Ecto neural progenitor cell (in vitro differentiated cells): ENCODE measurements at regions not wholly inside any gene's neighbourhood (a gene's known extent, or its start where the extent isn't known, plus 50 kb on each side); places are given as distances from the start of the nearest gene placed in this dataset.
"Not testable (repeated sequence)": the region's sequence is repeated elsewhere in the genome, so short reads cannot be mapped to it uniquely, and the experiment has no call there.

Experiments used
- DNase-seq: peaks from one replicate; pipeline ENCODE4 v3.0.0-alpha.2; 2018; ENCODE audit warnings: low spot score

DNA sequence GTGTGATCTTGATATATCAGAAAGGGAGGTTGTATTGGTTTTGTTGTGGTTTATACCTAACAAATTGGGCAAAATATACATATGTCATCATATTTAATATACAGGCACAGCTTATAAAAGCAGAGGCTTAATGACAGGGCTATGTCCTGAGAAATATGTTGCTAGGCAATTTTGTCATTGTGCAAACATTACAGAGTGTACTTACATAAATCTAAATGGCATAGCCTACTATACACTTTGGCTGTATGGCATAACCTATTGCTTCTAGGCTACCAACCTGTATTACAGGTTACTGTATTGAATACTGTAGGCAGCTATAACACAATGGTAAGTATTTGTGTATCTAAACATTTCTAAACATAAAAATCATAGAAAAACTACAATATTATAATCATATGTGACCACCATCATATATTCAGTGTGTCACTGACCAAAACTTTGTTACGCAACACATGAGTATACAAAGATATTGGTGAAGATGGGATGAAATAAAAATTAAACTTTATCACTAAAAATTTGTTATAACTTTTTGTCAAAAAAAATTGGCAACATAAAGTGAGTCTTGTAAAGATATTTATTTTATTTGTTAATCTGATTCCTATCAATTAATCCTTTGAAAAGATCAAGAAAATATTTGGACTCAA, 414.0 kb upstream of the HS3ST1 start:
- no peak for DNase-seq

DNA sequence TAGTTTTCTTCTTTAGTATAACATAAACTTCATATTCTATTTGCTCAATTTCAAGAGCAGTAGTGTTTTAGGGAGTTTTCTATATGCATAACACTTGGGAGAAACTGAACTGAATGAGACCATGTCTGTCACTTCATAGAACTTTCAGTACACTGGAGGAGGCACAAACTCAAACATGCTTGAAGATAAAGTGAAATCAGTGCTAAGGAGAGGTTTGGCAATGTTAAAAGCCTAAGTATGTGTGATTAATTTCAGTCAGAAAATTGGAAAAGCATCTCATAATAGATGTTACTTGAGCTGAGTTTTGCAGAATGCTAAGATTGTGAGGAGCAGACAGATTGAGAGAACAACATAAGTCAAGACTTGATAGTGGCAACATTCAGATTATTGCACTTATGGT, 411.2 kb upstream of the HS3ST1 start:
- DNase-seq = no peak

DNA sequence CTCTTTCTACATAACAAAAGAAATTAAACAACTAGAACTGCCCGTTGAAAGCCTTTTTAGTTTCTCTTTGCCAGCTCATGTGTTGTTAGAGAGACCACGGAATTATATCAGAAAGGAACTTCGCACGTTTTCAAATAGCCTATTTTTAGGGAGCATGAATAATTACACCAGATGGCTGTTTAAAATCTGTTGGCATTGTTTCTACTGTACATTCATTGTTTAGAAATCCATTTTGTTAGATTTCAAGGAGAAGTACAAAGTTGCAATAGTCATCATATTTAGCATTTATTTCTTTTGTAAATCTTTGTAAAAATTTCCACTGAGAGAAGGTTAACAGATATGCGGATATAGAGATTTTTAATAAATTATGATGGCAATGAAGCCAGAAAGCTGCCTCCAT, 403.0 kb upstream of the HS3ST1 start:
- no peak for DNase-seq

DNA sequence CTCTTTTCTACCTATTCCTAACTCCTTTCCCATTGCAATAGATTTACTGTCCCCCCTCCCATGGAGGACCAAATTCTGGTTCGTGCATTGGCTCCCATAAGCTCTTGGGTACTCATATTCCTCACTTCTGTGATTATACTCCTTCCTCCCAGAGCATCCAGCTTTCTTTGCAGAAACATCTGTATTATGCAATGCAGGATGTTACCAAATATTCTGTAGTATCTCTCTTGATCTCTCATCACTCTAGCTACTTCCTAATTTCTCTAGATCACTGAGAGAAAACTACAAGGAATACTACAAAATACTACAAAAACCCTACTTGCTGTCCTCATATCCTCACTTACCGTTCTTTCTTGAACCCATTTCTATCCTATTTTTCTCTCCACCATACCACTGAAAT, 395.9 kb upstream of the HS3ST1 start:
- DNase-seq = no peak

DNA sequence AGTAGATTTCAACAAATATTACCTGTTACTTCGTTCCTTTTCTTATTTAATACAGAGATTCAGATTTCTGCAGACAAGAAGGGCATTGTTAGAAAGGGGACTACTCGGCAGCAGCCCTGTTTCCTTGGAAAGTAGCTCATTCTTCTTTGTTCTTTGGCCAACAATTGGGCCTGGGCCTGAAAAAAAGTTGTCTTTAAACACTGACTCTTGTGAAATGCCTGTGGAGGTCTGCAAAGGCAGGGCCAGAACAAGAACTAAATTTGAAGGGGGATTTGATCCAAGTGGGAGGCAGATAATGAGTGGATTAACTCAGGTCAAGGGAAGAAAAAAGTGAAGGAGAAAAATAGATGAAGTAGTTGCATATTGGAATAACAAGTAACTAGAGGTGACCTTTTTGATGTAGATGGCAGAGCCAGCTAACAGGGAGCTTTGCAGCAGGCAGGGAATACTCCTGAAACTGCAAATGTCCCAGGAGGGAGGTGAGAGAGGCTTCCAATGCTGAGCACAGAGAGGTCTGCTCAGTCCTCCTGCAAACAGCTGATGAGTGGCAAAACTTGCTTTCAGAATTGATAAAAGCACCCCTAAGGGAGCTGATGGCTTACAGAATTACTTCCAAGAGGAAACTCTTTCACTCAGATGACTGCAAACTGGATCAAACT, 393.2 kb upstream of the HS3ST1 start:
- DNase-seq = no peak

DNA sequence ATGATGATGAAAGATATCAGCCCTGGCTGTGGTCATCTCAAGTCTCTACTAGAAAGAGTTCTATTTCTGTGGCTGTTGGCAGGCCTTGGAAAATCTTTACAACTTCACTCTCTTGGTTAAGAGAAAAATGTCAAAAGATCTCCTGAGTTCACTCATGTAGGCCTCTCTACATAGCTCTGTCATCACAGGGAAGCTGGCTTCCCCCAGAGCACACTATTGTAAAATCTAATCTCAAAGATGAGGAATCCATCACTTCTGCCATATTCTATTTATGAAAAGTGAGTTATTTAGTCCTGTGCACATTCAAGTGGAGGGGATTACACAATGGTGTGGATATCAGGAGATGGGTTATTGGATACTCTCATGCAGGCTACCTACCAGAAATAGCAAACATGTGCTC, 388.4 kb upstream of the HS3ST1 start:
- DNase-seq = no peak

DNA sequence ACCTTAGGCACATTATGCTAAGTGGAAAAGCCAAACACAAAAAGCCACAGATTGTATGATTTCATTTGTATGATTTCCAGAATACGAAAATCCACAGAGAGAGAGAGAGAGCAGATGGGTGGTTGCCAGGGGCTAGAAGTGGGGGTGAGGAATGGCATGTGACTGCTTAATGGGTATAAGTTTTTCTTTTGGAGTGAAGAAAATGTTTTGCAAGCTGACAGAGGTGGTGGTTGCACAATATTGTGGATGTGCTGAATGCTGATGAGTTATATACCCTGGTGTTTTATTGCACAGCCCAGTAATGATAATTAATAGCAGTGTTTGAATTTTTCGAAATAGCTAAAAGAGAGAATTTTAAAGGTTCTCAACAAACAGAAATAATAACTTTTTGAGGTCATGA, 386.1 kb upstream of the HS3ST1 start:
- DNase-seq = no peak

DNA sequence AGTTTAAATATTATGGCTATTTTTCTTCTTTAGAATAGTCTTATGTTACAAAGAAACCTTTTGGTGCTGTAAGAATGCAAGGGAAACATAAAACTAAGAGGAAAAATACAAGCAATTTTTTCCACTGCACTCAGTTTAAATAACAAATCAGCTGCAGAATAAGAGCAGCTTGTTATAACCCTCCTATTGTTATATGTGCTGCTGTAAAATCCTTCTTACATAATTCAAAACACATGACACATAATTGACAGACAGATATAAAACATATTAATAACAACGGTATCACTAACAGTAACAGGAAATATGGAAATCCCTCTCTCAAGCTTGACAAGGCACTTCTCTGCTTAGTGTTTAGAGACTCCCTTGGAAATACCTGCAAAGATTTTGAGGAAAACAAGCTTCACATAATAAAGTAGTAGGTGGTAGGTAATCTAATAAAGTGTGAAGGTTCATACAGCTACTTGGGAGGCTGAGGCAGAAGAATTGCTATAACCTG, 385.3 kb upstream of the HS3ST1 start:
- DNase-seq = no peak

DNA sequence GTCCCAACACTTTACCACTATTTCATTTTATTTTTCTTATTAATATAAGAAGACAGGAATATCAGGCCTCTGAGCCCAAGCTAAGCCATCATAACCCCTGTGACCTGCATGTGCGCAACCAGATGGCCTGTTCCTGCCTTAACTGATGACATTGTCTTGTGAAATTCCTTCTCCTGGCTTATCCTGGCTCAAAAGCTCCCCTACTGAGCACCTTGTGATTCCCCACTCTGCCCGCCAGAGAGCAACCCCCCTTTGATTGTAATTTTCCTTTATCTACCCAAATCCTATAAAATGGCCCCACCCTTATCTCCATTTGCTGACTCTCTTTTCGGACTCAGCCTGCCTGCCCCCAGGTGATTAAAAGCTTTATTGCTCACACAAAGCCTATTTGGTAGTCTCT, 382.8 kb upstream of the HS3ST1 start:
- not testable (repeated sequence) for DNase-seq

DNA sequence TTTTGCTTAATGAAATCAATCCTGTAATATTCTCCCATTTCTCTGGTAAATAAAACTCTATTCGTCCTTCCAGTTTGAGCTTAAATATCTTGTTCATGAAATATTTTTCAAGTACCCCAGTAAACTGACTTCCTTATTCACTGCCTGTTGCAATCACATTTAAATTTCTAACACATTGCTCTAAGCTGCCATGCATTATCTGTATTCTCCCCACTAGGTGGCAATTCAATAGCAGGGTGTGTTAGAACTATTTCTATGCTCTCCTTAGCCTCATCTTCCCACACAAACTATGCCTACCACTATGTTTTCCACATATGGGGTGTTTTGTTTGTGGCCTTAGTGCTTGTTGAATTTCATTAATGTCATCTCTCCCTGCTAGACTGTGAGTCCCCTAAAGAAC, 377.1 kb upstream of the HS3ST1 start:
- DNase-seq = no peak

DNA sequence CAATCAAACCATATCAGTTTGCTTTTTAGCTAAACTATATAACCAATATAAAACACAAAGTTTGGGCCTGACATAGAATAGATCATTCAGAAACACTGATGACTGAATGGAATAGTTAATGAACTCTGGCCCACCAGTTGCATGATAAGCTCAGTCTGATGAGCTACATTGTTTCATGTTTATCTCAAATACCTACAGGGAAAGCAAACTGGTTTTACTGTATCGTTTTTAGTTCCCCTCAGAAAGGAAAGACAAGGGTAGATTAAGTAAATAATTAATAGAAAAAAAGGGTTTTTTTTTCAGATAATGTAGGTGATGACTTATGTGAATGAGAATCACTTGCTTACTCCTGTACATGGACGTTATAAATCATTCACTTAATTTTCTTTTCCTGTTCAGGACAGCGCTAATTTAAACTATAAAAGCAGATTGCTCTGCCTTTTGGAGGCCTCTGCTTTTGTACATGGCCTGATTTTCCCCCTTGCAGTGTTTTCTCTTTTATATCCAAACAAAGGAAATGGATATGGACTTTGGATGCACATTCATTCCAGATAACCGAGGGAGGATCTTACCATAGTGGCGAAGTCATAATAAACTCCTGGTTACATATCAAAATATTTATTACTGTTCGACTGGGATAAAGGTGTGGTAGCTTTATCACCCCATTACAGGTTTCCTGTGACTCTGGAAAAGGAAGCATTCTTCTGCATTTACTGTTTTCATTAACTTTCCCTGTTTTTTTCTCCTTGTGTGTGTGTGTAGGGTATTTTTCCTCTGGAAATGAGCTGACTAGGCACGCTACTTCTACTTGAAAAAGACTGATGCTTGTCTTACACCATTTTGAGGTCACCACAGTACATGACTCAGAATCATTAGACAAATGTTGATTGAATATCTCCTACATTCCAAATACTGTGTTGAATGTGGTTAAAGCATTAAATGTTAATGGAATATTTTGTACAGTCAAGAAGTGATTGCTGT, 373.1 kb upstream of the HS3ST1 start:
- DNase-seq = no peak

DNA sequence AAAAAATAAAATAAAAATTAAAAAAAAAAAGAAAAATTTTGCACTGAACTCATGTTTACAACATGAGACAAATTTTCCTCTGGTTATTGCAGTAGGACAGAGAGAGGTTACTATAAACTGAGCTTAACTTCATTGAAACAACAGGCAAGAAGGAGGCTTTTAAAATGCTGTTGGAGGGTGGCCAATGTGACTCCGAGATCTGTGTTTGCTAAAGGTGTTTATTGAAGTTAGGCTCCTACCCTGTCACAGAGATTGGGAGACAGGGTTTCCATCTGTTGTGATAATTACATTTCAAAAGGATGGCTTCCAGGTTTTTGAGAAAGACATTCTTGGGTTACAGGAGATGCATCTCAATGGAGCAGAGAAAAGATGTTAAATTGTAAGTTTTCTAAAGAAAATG, 370.5 kb upstream of the HS3ST1 start:
- DNase-seq = no peak

DNA sequence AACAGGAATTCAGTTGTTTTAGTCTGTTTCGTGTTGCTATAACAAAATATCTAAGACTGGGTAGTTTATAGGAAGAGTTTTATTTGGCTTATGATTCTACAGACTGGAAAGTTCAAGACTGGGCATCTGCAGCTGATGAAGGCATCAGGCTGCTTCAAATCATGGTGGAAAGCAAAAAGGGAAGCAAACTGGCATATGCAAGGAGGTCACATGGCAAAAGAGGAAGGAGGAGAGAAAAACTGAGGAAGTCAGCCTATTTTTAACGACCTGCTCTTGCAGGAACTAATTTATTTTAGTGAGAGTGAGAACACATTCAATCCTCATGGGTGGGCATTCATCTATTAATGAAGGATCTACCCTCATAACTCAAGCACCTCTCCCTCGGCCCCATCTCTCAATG, 363.1 kb upstream of the HS3ST1 start:
- DNase-seq = no peak

DNA sequence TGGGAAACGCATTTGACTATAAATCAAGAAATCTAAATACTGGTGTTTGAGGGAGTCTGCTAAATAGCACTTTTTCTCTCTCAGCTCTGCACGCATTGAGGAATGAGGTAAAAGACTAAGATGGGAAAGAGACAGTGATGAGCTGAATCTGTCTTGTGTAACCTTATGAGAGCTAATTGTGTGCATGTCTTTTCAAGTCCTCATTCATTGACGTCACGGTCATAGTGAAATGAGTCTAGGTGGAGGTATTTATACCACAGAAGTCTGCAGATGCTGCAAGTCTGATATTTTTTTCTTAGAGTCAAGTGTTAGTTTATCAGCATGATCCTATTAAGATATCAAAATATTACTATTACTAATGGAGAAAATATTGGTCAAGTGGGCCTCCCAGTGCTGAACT, 361.5 kb upstream of the HS3ST1 start:
- no peak for DNase-seq

DNA sequence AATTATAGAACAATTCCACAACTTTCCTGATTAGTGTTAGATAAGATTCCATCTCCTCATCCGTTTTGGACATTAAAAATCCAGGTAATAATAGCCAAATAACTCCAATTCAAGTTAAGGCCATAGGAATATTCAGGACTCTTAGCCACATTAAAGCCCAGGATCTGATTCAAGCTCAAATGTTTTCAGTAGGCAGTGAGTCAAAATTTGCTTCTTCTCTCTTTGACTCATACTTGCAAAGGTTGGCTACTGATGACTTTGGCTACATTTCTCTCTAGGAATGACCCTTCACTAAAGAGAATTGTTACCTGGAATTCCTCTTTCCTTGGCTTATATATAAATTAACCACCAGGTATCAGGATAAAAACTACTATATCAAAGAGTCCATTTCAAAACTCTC, 354.9 kb upstream of the HS3ST1 start:
- DNase-seq = no peak

DNA sequence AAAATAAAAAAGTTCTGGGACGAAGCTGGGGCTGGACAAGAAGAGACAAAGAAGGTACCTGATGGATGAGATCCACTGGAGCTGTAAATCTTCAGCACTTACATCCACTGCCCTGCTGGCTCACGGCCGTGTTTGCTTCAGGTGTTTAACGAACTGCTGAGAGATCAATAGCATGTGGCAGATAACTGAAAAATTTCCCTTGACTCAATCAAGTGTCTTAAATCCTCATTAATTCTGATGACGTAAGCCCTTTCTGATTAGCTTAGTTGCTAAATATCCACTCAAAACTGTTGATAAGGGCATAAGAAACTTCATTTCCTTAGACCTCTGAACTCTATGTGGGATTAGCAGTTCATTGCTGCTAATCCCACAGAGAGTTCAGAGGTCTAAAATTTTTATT, 354.2 kb upstream of the HS3ST1 start:
- DNase-seq = no peak

DNA sequence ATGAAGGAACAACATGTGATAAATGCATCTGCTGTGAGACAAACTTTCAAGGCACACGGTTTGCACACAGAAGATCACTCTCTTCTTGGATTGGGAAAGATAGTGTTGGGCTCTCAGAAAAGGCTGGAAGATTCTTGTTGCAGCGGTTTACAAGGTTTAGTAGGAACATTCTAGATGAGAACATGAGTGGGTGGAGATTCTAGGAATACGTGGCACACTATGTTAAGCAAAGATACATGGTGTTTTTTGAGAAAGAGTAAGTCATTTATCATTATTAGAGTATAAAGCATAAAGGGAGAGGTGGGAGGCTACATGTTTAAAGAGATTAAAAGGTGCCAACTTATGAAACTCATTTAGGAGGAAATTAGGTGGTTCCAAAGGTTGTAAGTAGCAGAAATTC, 348.8 kb upstream of the HS3ST1 start:
- DNase-seq = no peak

DNA sequence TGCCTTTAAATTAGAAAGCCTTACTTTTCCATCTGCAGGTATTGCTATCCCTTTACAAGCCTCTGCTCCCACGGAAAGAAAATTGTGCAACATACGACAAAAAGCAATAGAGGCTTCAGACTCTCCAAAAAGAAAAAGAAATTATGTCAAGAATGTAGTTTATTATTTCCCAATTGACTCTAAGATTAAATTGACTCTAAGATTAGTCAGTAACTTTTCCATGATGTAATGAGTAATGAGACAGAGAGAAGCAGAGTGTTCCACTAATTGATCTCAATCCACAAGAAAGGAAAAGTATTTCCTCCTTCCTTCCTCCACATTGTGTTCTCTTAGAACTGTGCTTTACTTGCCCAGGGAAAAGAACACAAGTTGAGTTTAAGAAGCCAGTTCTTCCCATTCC, 345.7 kb upstream of the HS3ST1 start:
- DNase-seq = no peak

DNA sequence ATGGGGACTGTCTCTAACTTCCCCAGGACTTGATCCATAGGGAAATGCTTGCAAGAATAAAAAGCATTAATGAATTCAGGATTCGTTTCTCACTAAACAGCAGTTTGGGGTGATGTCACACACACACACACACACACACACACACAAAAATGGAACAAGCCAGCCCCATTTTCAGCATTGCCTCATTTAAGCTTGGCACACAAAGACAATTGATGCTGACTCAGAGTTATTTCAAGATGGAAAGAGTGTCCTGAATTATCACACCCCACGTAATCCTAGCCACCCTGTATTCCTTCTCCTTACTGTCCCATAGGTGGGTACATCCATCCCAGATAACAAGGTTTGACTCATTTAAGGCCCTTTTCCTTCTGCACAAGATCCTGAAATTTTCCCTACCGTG, 345.1 kb upstream of the HS3ST1 start:
- DNase-seq = no peak

DNA sequence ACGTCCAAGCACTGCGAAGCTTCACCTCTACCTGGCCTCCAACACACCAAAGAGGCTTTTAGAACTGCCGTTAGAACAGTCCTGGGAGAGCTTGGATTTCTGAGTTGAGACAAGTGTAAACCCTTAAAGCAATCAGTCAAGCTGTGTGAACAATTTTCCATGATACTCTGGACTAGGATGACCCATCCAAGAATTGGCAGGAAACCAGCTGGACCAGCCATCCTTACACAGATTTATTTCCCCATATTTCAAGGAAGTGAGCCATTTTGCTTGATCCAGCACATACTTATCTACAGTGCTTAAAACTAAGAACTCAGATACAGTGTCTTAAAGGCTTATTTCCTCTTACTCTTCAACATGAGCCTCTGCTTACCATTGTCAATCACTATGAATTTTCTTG, 340.7 kb upstream of the HS3ST1 start:
- DNase-seq = no peak

DNA sequence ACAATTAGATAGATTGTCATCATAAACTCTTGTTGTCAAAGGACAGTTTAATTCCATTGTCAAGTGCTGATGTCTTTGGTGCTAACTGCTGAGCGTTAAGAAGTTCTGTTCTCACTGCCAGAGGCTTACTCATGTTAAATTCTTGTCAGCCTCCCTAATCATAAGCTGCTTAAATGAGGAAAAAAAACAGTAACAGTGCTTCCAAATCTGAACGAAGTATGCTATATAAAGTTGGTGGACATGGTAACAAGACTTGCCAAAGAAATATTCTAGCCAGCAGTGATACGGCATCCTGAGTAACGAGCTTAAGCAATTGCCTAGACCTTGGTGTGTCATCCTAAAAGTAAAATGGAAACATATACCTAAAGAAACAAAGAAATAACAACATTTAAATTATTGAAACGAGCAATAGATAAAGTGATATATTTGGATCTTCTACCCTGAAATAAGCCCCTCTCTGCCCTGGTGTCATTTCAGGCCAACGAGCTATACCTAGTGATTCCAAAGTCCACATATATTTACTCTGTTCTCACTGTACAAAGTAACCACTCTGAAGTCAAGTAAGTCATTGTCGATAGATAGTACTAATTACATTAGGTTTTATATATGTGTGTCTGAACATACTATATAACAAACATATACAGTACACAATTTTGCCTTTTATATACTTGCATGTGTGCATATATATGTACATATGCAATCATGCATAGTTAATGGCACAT, 339.7 kb upstream of the HS3ST1 start:
- DNase-seq = no peak

DNA sequence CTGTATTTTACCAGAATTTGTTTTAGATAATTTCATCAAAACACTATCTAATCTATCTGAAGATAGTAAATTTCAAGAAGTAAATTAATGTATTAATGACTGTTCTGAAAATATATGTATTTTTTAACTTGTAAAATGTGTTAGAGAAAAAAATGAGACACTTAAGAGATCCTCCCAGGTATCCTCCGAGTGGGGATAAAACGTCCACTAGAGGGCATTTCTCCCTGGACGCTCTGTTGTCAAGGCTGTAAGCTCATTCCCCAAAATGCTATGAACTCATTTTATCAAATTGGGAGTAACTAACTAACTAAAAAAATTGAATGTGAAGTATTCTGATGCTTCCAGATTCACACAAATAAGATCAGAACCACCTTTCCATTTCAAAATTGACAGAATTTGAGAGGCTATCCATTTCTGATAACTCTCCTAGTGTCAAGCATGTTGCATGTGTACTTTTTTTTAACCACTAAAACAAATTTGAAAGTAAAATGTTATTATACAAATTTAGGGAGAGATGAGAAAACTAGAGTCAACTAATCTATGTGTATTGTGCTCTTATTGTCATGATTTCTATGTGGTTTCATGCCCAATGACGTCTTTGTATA, 337.3 kb upstream of the HS3ST1 start:
- DNase-seq = no peak
